Mesenchymal stem cell (in vitro differentiated cells and primary cell): ENCODE measurements at regions not wholly inside any gene's neighbourhood (a gene's known extent, or its start where the extent isn't known, plus 50 kb on each side); places are given as distances from the start of the nearest gene placed in this dataset.

Experiments used
- DNase-seq: peaks from one replicate; pipeline ENCODE4 v3.0.0-alpha.2; 2013
- H2AFZ ChIP-seq: one replicate; pipeline ENCODE4 v1.6.1; 2013; ENCODE audit warnings: low read depth, mild to moderate bottlenecking, control low read depth, inconsistent platforms, low read length, moderate library complexity
- H2AK5ac ChIP-seq: 2 replicates; pipeline ENCODE4 v1.6.1; 2013; ENCODE audit warnings: low read length, moderate library complexity, mild to moderate bottlenecking, inconsistent platforms; ENCODE audit not compliant: severe bottlenecking
- H2BK120ac ChIP-seq: one replicate; pipeline ENCODE4 v1.6.1; 2013; ENCODE audit warnings: low read depth, mild to moderate bottlenecking, inconsistent platforms, low read length, moderate library complexity
- H2BK12ac ChIP-seq, 2 experiments: one replicate each; pipeline ENCODE4 v1.6.1; 2013; ENCODE audit warnings: inconsistent platforms in 2 of 2, low read length in 2 of 2, mild to moderate bottlenecking in 2 of 2, moderate library complexity in 2 of 2, control low read depth in 1 of 2
- H2BK15ac ChIP-seq: one replicate; pipeline ENCODE4 v1.6.1; 2013; ENCODE audit warnings: mild to moderate bottlenecking, low read depth, inconsistent platforms; ENCODE audit not compliant: poor library complexity, severe bottlenecking
- H2BK5ac ChIP-seq: 2 replicates; pipeline ENCODE4 v1.6.1; 2013; ENCODE audit warnings: low read depth, mild to moderate bottlenecking, low read length, control low read depth, inconsistent platforms; ENCODE audit not compliant: poor library complexity, severe bottlenecking
- H3K14ac ChIP-seq, 2 experiments: one replicate each; pipeline ENCODE4 v1.6.1; 2013; ENCODE audit warnings: inconsistent platforms in 2 of 2, low read length in 2 of 2, control low read depth in 1 of 2, mild to moderate bottlenecking in 1 of 2, moderate library complexity in 1 of 2
- H3K18ac ChIP-seq, 2 experiments: one replicate each; pipeline ENCODE4 v1.6.1; 2013; ENCODE audit warnings: inconsistent platforms in 2 of 2, low read length in 2 of 2, control low read depth in 1 of 2, low read depth in 1 of 2, mild to moderate bottlenecking in 1 of 2
- H3K23ac ChIP-seq, 2 experiments: one replicate each; pipeline ENCODE4 v1.6.1; 2013; ENCODE audit warnings: inconsistent platforms in 2 of 2, low read length in 2 of 2, mild to moderate bottlenecking in 2 of 2, moderate library complexity in 2 of 2, control low read depth in 1 of 2
- H3K27ac ChIP-seq: 2 replicates; pipeline ENCODE4 v1.5.1; 2013; ENCODE audit warnings: mild to moderate bottlenecking, moderate library complexity, low read length, control low read depth, inconsistent platforms; ENCODE audit not compliant: poor library complexity, severe bottlenecking
- H3K27me3 ChIP-seq, 2 experiments: 2 replicates each; pipeline versions ENCODE4 v1.6.1 to v1.7.0; 2013; ENCODE audit warnings: low read length in 2 of 2, mild to moderate bottlenecking in 2 of 2, moderate library complexity in 2 of 2, control low read depth in 1 of 2, inconsistent platforms in 1 of 2; ENCODE audit not compliant: control insufficient read depth in 1 of 2, insufficient read depth in 1 of 2
- H3K36me3 ChIP-seq, 2 experiments: 2 replicates each; pipeline versions ENCODE4 v1.6.1 to v1.7.0; 2013; ENCODE audit warnings: low read length in 2 of 2, control low read depth in 1 of 2, inconsistent platforms in 1 of 2, low read depth in 1 of 2, mild to moderate bottlenecking in 1 of 2; ENCODE audit not compliant: insufficient read depth in 2 of 2, control insufficient read depth in 1 of 2
- H3K4ac ChIP-seq, 2 experiments: one replicate each; pipeline ENCODE4 v1.6.1; 2013; ENCODE audit warnings: inconsistent platforms in 2 of 2, low read length in 2 of 2, mild to moderate bottlenecking in 2 of 2, moderate library complexity in 2 of 2, control low read depth in 1 of 2, low read depth in 1 of 2
- H3K4me1 ChIP-seq: 2 replicates; pipeline ENCODE4 v1.6.1; 2013; ENCODE audit warnings: low read depth, low read length, control low read depth; ENCODE audit not compliant: control insufficient read depth, insufficient read depth
- H3K4me2 ChIP-seq: 2 replicates; pipeline ENCODE4 v1.6.1; 2013; ENCODE audit warnings: low read length, mild to moderate bottlenecking, inconsistent platforms; ENCODE audit not compliant: poor library complexity, severe bottlenecking
- H3K4me3 ChIP-seq, 2 experiments: 2 replicates each; pipeline versions ENCODE4 v1.5.1 to v1.7.0; 2013; ENCODE audit warnings: low read length in 2 of 2, mild to moderate bottlenecking in 2 of 2, control low read depth in 1 of 2, low read depth in 1 of 2; ENCODE audit not compliant: insufficient read depth in 1 of 2
- H3K79me1 ChIP-seq: replicated peaks from 2 replicates; pipeline ENCODE4 v1.6.1; 2013; ENCODE audit warnings: mild to moderate bottlenecking, control low read depth, low read length, inconsistent platforms; ENCODE audit not compliant: poor library complexity, severe bottlenecking
- H3K9ac ChIP-seq: 2 replicates; pipeline ENCODE4 v1.7.0; 2013; ENCODE audit warnings: mild to moderate bottlenecking, low read length, moderate library complexity
- H3K9me3 ChIP-seq: 2 replicates; pipeline ENCODE4 v1.7.0; 2013; ENCODE audit warnings: mild to moderate bottlenecking, low read length; ENCODE audit not compliant: control insufficient read depth
- H4K8ac ChIP-seq: one replicate; pipeline ENCODE4 v1.6.1; 2013; ENCODE audit warnings: inconsistent platforms, mild to moderate bottlenecking, low read length, moderate library complexity
- H4K91ac ChIP-seq: one replicate; pipeline ENCODE4 v1.6.1; 2013; ENCODE audit warnings: mild to moderate bottlenecking, low read length, inconsistent platforms
- WGBS: methylation state at CpG from one replicate; pipeline ENCODE4 v1.1.7; 2013; ENCODE audit warnings: mixed read lengths; 5-methylcytosine and 5-hydroxymethylcytosine counted together

DNA sequence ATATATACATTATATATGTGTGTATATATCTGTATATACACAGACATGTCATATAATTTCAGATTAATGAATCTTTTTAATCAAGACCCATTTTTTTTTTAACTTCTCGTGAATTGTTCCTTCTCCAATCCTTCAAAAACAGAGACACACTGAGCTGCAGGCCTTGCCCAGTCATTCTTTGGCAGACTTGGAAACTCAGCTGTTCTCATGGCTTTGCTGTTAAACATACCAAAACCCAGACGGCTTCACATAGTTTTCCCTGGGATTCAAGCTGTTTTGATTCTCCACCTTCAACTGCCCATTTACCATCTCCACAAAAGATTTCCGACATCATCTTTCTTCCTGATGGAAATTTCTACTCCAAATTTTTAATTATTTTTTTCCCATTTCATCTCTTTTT, 148.7 kb downstream of the KCNJ2 start:
- H3K27me3 ChIP-seq, result no peaks in the 10 kb centered on the region
- H3K9me3 ChIP-seq, result no peaks in the 10 kb centered on the region
- no peak overlapping the region for H3K4me3 ChIP-seq
- no peak overlapping the region for H3K9ac ChIP-seq
- no peak overlapping the region for H2BK120ac ChIP-seq
- H2AFZ ChIP-seq, result no peak overlapping the region
- no peaks in the 10 kb centered on the region for H3K4me1 ChIP-seq
- H2BK5ac ChIP-seq, result no peak overlapping the region
- no peak overlapping the region for H3K23ac ChIP-seq
- no peak overlapping the region for H4K91ac ChIP-seq
- no peak overlapping the region for H2BK15ac ChIP-seq
- H3K18ac ChIP-seq, result no peak overlapping the region
- H3K36me3 ChIP-seq, result no peaks in the 10 kb centered on the region
- no peak for DNase-seq
- H3K14ac ChIP-seq, result no peak overlapping the region
- no peak overlapping the region for H3K27ac ChIP-seq
- no peak overlapping the region for H2BK12ac ChIP-seq
- no peak overlapping the region for H3K4me2 ChIP-seq
- H3K4ac ChIP-seq, result no peak overlapping the region
- H2AK5ac ChIP-seq, result no peak overlapping the region
- H4K8ac ChIP-seq, result no peak overlapping the region
- 83% methylated on average over 3 of the region's 3 CpGs for WGBS
- no peaks in the 10 kb centered on the region for H3K79me1 ChIP-seq

DNA sequence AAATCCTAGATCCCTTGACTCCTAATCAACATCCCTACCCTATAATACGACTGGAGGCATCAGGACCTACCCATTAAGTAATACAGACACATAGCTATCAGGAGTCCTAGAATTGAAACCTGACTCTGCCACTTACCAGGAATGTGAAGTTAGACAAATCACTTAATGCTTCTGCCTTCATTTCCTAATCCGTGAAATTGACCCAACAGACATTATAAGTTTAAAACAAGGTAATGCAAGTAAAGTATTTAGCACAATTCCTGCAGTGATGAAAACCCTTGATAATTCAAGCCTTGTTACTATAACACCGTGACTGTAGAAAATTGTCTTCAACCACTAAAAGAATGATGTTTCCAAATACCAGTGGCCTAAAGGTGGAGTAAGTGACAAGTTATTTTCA, 150.2 kb downstream of the KCNJ2 start:
- Histone ChIP-seq H3K9me3 (no peaks in the 10 kb centered on the region), H3K9ac (no peak overlapping the region), H2BK5ac (no peak overlapping the region), H4K8ac (no peak overlapping the region), H3K79me1 (no peaks in the 10 kb centered on the region), H3K4ac (no peak overlapping the region), H2BK15ac (no peak overlapping the region), H3K23ac (no peak overlapping the region), H3K4me1 (no peaks in the 10 kb centered on the region), H3K27ac (no peak overlapping the region), H2BK120ac (no peak overlapping the region), H3K27me3 (no peaks in the 10 kb centered on the region), H3K18ac (no peak overlapping the region), H3K14ac (no peak overlapping the region), H2AK5ac (no peak overlapping the region), H2BK12ac (peak overlapping the region in 1 of 2 experiments; percentile 23), H2AFZ (no peak overlapping the region), H3K4me3 (no peak overlapping the region), H4K91ac (no peak overlapping the region), H3K4me2 (no peak overlapping the region), H3K36me3 (no peaks in the 10 kb centered on the region)
- WGBS, result 63% methylated on average over 1 of the region's 3 CpGs
- no peak for DNase-seq

DNA sequence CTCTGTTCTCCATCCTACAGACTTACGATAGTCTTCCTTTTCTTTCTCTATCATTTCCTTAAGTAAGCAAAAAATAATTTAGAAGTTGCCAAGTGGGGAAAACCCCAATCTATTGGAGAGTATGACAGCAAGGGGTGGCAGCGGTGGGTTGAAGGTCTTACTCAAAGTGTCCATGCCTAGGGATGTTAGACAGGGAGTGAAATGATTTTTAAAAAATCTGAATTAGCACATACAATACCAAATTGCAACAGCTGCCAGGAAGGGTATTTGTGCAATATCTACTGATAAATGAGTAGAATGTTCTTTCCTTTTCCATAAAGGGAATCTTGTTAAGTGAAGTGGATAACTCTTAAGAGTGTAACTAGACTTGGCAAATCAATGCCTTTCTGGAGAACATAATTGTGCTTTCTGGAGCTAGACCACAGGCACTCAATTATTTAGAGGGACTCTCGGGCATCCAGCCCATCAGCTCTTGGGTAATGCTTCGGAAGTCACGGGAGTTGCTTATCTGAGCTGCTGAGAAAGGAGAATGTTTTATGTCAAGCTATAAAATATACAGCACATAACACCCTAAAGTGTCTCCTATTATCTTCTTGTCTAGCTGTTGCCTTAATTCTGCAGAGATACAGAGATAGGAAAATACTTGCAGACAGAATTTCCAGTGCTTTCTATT, 151.5 kb downstream of the KCNJ2 start:
- no peaks in the 10 kb centered on the region for H3K79me1 ChIP-seq
- no peaks in the 10 kb centered on the region for H3K27me3 ChIP-seq
- peak; percentile 83 for DNase-seq
- H3K36me3 ChIP-seq, result no peaks in the 10 kb centered on the region
- no peak overlapping the region for H2BK15ac ChIP-seq
- H2BK12ac ChIP-seq, result no peak overlapping the region
- H3K18ac ChIP-seq, result no peak overlapping the region
- no peak overlapping the region for H3K4me3 ChIP-seq
- H3K4ac ChIP-seq, result no peak overlapping the region
- H2BK120ac ChIP-seq, result no peak overlapping the region
- no peak overlapping the region for H2AFZ ChIP-seq
- WGBS, result 73% methylated on average over 3 of the region's 5 CpGs
- H3K23ac ChIP-seq, result no peak overlapping the region
- no peak overlapping the region for H3K4me2 ChIP-seq
- no peak overlapping the region for H3K14ac ChIP-seq
- no peak overlapping the region for H4K8ac ChIP-seq
- no peak overlapping the region for H3K9ac ChIP-seq
- no peak overlapping the region for H4K91ac ChIP-seq
- no peak overlapping the region for H3K27ac ChIP-seq
- H2BK5ac ChIP-seq, result no peak overlapping the region
- H3K9me3 ChIP-seq, result no peaks in the 10 kb centered on the region
- no peaks in the 10 kb centered on the region for H3K4me1 ChIP-seq
- H2AK5ac ChIP-seq, result no peak overlapping the region

DNA sequence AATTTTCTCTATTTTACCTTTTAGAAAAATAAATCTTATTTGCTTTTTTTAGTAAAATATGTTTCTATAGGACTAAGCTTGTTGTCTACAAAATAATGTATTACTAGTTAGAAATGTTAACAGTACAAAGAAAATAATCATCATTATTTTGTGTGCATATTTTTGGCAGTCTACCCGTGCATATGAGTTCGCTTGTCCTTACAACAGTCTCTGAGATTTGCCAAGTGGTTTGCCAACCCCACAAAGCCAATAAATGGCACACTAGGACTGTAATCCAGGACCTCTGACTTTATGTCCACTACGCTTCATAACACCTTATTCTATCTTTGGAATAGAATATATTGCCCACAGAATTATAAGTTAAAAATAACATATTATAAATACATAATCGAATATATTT, 152.0 kb downstream of the KCNJ2 start:
- Histone ChIP-seq H3K14ac (no peak overlapping the region), H3K4me1 (no peaks in the 10 kb centered on the region), H3K27me3 (no peaks in the 10 kb centered on the region)

More for the DNA sequence above, 152.0 kb downstream of the KCNJ2 start:
- H3K23ac ChIP-seq, result no peak overlapping the region
- no peak overlapping the region for H2AK5ac ChIP-seq
- H2BK12ac ChIP-seq, result no peak overlapping the region
- H2BK15ac ChIP-seq, result no peak overlapping the region
- H4K8ac ChIP-seq, result no peak overlapping the region
- no peak overlapping the region for H2BK5ac ChIP-seq
- no peak overlapping the region for H3K9ac ChIP-seq
- H3K4me3 ChIP-seq, result no peak overlapping the region
- H3K36me3 ChIP-seq, result no peaks in the 10 kb centered on the region
- H3K4ac ChIP-seq, result no peak overlapping the region
- no peak overlapping the region for H3K27ac ChIP-seq
- H3K9me3 ChIP-seq, result no peaks in the 10 kb centered on the region
- WGBS, result 100% methylated on average over 2 of the region's 4 CpGs
- no peak for DNase-seq
- no peak overlapping the region for H3K18ac ChIP-seq
- no peak overlapping the region for H4K91ac ChIP-seq
- no peak overlapping the region for H3K4me2 ChIP-seq
- H3K79me1 ChIP-seq, result no peaks in the 10 kb centered on the region
- no peak overlapping the region for H2AFZ ChIP-seq
- H2BK120ac ChIP-seq, result no peak overlapping the region
